OCI-LY7 (cell line): ENCODE measurements at regions not wholly inside any gene's neighbourhood (a gene's known extent, or its start where the extent isn't known, plus 50 kb on each side); places are given as distances from the start of the nearest gene placed in this dataset.

Experiments
- BruUV-seq: library from RNA; stranded (reverse); fragments of 400-500 nt; replicated peaks from 2 replicates; lab custom pipeline; 2021; lab: Mats Ljungman, UMichigan
- CTCF ChIA-PET: fragments of 300-600 bp; sonication (Branson Sonifier 250); formaldehyde crosslinking; loops from one replicate; lab custom pipeline; 2022; ENCODE audit warnings: antibody characterized with exemption; ENCODE audit not compliant: unreplicated experiment; lab: Charles Lee
- POLR2A ChIA-PET: fragments of 300-600 bp; sonication (Branson Sonifier 250); formaldehyde crosslinking; loops from one replicate; lab custom pipeline; 2022; ENCODE audit warnings: antibody characterized with exemption; lab: Charles Lee
- DNase-seq: peaks from one replicate; pipeline ENCODE4 v3.0.0-alpha.2; 2015; ENCODE audit warnings: low spot score
- H2AFZ ChIP-seq: fragments of 200-600 bp; sonication (generic), shearing (Covaris generic); 2 replicates; pipeline ENCODE4 v1.6.1; 2014; ENCODE audit warnings: mild to moderate bottlenecking, antibody characterized with exemption, low read length, moderate library complexity
- H3K27ac ChIP-seq: fragments of 200-600 bp; sonication (generic); 2 replicates; pipeline ENCODE4 v1.5.1; 2014; ENCODE audit warnings: mixed run types, low read depth, mild to moderate bottlenecking, moderate library complexity, low read length, inconsistent platforms; ENCODE audit not compliant: poor library complexity, severe bottlenecking
- H3K36me3 ChIP-seq: fragments of 200-600 bp; sonication (generic); 2 replicates; pipeline ENCODE4 v1.6.1; 2014; ENCODE audit warnings: mild to moderate bottlenecking, antibody characterized with exemption, low read length, moderate library complexity, mixed read lengths; ENCODE audit not compliant: insufficient read depth
- H3K4me1 ChIP-seq: fragments of 200-600 bp; sonication (generic); 2 replicates; pipeline ENCODE4 v1.5.1; 2014; ENCODE audit warnings: mild to moderate bottlenecking, low read length; ENCODE audit not compliant: insufficient read depth, poor library complexity, severe bottlenecking
- H3K4me2 ChIP-seq: fragments of 200-600 bp; sonication (generic); 2 replicates; pipeline ENCODE4 v1.6.1; 2014; ENCODE audit warnings: mild to moderate bottlenecking, low read length
- H3K4me3 ChIP-seq: fragments of 200-600 bp; sonication (generic); 2 replicates; pipeline ENCODE4 v1.5.1; 2014; ENCODE audit warnings: mild to moderate bottlenecking, low read depth, low read length; ENCODE audit not compliant: poor library complexity, severe bottlenecking
- H3K79me2 ChIP-seq: fragments of 200-600 bp; sonication (generic); 2 replicates; pipeline ENCODE4 v1.6.1; 2016; ENCODE audit warnings: low read depth, mild to moderate bottlenecking, low read length, moderate library complexity, mixed read lengths; ENCODE audit not compliant: insufficient read depth
- H3K9me2 ChIP-seq: fragments of 200-600 bp; sonication (generic); 2 replicates; pipeline ENCODE4 v1.6.1; 2016; ENCODE audit warnings: mild to moderate bottlenecking, low read length, mixed read lengths; ENCODE audit not compliant: insufficient read depth
- H3K9me3 ChIP-seq: fragments of 200-600 bp; sonication (generic); 2 replicates; pipeline ENCODE4 v1.6.1; 2014; ENCODE audit warnings: mild to moderate bottlenecking, mixed run types, low read length, mixed read lengths
- H4K20me1 ChIP-seq: fragments of 200-600 bp; sonication (generic); 2 replicates; pipeline ENCODE4 v1.6.1; 2014; ENCODE audit warnings: mild to moderate bottlenecking, antibody characterized with exemption, low read length, moderate library complexity, mixed read lengths; ENCODE audit not compliant: insufficient read depth
- CTCF ChIP-seq: fragments of 200-600 bp; sonication (generic); conservative IDR thresholded peaks from 2 replicates; pipeline ENCODE4 v1.5.1; 2014; ENCODE audit warnings: mild to moderate bottlenecking, antibody characterized with exemption, low read length, moderate library complexity, mixed read lengths
- EZH2phosphoT487 ChIP-seq: fragments of 200-600 bp; sonication (generic); IDR thresholded peaks from 2 replicates; pipeline ENCODE4 v1.6.1; 2018; ENCODE audit warnings: low read depth, borderline replicate concordance, mild to moderate bottlenecking, mixed run types, antibody characterized with exemption, low read length, moderate library complexity, mixed read lengths
- intact Hi-C: fragments of 100-400 bp; cut with micrococcal nuclease; formaldehyde crosslinking; loops from one replicate; pipeline ENCODE4 v1.10.0; 2022; ENCODE audit not compliant: unreplicated experiment

DNA sequence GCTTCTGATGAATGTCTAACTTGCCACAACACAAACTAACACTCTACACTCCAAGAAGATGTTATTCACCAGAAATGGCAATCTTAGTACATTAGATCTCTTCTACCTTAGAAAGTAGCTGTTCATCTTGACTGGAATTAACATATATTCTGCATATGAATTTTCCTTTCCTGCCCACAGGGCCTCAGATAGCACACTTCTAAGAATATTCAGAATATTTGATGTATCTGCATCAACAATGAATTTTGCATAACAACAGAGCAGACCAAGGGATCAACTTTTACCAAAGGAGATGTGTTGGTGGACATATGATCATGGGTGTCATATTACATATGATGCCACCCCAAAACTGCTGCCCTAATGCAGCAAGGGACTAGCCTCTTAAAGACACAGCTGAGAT is 960.8 kb upstream of the GHITM start:
- no peak for DNase-seq
- no peak overlapping the region for H3K4me2 ChIP-seq
- H3K9me2 ChIP-seq = no peaks in the 10 kb centered on the region
- no TSS peak for BruUV-seq
- H3K36me3 ChIP-seq = no peaks in the 10 kb centered on the region
- ChIA-PET CTCF (no interaction called here), POLR2A (no interaction called here)
- H3K9me3 ChIP-seq = no peaks in the 10 kb centered on the region
- H3K27ac ChIP-seq = no peak overlapping the region
- H3K4me1 ChIP-seq = no peaks in the 10 kb centered on the region
- no peaks in the 10 kb centered on the region for H4K20me1 ChIP-seq
- intact Hi-C loops = no loop called here
- no peak overlapping the region for H2AFZ ChIP-seq
- H3K79me2 ChIP-seq = no peaks in the 10 kb centered on the region
- H3K4me3 ChIP-seq = no peak overlapping the region
- no peak for TF ChIP-seq EZH2phosphoT487
- TF ChIP-seq CTCF = no peak

DNA sequence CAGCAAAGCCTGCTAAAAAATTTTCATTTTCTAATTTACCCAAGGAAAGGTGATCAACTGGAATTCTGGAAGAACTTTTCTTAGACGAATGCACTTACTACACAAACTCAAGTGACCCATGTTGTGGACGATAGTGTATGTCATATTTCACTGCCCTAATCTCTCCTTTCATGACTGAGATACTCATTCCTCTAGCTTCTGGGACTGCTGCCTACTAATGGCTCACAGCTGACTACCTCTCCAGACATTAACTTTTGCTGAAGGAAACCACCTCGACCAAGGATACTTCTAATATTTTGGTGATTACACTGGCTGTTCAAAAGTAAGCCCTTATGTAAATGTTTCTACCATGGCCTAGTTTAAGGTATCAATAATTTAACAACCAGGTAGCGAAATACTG is 959.9 kb upstream of the GHITM start:
- DNase-seq = no peak
- Histone ChIP-seq H3K9me2 (no peaks in the 10 kb centered on the region), H3K79me2 (no peaks in the 10 kb centered on the region), H3K4me1 (no peaks in the 10 kb centered on the region), H3K27ac (no peak overlapping the region), H3K4me3 (no peak overlapping the region), H3K4me2 (no peak overlapping the region), H4K20me1 (no peaks in the 10 kb centered on the region), H3K9me3 (no peaks in the 10 kb centered on the region), H3K36me3 (no peaks in the 10 kb centered on the region), H2AFZ (no peak overlapping the region)
- intact Hi-C loops = no loop called here
- ChIA-PET POLR2A (no interaction called here), CTCF (no interaction called here)
- BruUV-seq = no TSS peak
- TF ChIP-seq EZH2phosphoT487 (no peak), CTCF (no peak)

DNA sequence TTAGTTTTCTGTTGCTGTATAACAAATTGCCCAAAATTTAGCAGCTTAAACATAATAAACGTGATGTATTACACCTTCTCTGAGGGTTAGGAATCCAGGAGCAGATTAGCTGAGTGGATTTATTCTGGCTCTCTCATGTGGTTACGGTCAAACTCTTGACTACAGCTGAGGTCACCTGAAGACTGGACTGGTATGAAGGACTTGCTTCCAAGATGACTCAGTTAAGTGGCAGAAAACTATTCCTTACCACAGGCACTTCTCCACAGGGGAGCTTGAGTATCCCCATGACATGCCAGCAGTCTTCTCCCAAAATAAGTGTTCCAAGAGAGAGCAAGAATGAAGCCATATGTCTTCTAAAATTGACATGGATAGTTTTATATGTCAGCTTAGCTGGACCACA is 957.2 kb upstream of the GHITM start:
- Histone ChIP-seq H3K9me2 (no peaks in the 10 kb centered on the region), H3K27ac (no peak overlapping the region), H2AFZ (no peak overlapping the region), H4K20me1 (no peaks in the 10 kb centered on the region), H3K79me2 (no peaks in the 10 kb centered on the region), H3K9me3 (no peaks in the 10 kb centered on the region), H3K36me3 (no peaks in the 10 kb centered on the region), H3K4me1 (no peaks in the 10 kb centered on the region), H3K4me2 (no peak overlapping the region), H3K4me3 (no peak overlapping the region)
- BruUV-seq = no TSS peak
- ChIA-PET POLR2A (no interaction called here), CTCF (no interaction called here)
- intact Hi-C loops = no loop called here
- TF ChIP-seq CTCF = no peak
- no peak for TF ChIP-seq EZH2phosphoT487
- DNase-seq = no peak
